Activated gamma-delta T cell (primary cell): ENCODE measurements at regions not wholly inside any gene's neighbourhood (a gene's known extent, or its start where the extent isn't known, plus 50 kb on each side); places are given as distances from the start of the nearest gene placed in this dataset.
A peak's percentile ranks its signal among the peaks of the same experiment; 100 is the strongest.
"Not testable (repeated sequence)": the region's sequence is repeated elsewhere in the genome, so short reads cannot be mapped to it uniquely, and the experiment has no call there.

Experiments
- DNase-seq: peaks from one replicate; lab custom pipeline; 2025; lab: John Stamatoyannopoulos, UW

DNA sequence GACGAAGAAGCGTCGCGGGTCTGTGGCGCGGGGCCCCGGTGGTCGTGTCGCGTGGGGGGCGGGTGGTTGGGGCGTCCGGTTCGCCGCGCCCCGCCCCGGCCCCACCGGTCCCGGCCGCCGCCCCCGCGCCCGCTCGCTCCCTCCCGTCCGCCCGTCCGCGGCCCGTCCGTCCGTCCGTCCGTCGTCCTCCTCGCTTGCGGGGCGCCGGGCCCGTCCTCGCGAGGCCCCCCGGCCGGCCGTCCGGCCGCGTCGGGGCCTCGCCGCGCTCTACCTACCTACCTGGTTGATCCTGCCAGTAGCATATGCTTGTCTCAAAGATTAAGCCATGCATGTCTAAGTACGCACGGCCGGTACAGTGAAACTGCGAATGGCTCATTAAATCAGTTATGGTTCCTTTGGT lies 1533.5 kb upstream of the TPTE start:
- DNase-seq = not testable (repeated sequence)

- no peak for DNase-seq
These were observed 1532.7 kb upstream of the TPTE start for GRCh38 chr21:8988696-8989095.

DNA sequence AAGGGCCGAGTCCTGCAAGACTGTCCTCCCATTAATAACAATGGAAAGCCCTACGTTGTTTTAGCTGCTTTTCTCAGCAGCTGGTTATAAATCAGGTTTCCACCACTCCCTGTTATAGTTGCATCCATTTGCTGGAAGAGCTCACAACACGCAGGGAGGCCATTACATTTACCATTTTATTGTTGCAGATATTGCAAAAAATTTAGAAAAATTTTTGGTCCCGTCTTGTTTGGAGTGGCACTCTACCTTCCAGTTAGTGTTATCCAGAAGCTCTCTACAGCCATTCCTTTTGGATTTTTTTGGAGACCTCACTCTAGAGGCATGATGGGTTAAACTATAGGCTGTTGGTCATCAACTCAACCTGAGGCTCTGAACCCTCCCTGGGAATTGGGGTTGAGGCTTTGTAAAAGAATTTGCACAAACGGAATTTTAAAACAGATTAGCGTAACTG lies 1532.1 kb upstream of the TPTE start:
- DNase-seq = no peak

- peak; percentile 3 for DNase-seq
These were observed 1531.6 kb upstream of the TPTE start for GRCh38 chr21:8989721-8990325.

DNA sequence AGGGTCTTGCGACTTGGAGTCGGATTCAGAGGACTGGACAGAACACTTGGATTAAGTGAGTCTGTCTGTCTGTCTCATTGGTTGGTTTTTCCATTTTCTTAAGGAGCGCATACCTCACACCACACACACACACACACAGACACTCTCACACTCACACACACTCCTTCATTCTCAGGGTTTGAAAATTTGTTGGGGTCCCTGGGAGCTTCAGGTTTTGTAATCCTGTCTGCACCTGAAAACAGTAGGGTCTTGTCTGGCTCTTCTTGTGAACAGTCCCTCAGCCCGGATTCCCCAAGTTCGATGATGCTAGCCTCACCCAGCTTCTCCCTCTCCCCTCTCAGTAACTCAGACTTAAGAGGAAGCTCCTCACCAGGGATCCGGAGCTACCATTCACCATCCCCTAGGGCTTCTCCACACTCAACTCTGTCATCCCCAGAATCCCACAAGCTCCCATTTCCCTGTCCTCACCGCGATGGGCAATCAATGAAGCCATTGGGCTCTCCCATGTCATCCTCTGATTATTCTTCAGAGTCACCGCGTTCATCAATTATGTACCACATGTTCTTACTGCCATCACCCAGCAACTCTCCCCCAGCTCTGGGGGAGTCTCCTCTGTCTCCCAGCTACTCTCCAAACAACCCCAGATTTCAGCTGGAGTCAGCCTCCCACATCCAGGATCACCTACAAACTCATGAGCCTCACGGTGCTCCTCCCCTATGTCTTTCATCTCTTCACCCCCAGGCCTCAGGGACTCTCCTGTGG lies 1530.9 kb upstream of the TPTE start:
- DNase-seq = no peak

DNA sequence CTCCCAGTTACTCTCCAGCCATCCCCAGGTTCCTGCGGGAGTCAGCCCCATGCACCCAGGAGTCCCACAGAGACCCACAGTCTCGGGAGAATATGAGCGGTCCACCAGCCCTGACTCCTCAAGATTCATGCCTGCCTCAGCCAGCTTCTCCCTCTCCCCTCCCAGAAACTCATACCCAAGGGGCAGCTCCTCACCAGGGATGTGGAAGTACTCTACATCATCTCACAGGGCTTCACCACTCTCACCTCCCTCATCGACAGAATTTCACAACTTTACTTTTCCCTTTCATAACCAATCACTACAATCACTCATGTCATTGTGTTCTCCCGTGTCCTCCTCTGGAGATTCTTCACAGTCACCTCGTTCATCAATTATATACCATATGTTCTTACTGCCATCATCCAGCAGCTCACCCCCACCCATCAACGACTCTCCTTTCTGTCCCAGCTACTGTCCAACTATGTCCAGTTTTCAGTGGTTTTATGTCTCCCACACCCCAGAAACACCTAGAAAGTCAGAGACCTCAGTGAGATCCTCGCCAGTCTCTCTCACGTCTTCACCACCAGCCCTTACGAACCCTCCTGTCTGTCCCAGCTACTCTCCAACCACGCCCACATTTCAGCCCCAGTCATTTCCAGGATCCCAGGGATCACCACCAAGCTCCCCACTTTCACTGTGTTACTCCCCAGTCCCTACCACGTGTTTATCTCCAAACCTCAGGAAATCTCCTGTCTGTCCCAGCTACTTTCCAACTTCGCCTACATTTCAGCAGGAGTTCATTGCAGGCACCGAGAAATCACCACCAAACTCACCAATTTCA lies 1530.1 kb upstream of the TPTE start:
- DNase-seq = no peak

GRCh38 chr21:8991968-8992621 lies 1529.3 kb upstream of the TPTE start:
- DNase-seq = no peak

DNA sequence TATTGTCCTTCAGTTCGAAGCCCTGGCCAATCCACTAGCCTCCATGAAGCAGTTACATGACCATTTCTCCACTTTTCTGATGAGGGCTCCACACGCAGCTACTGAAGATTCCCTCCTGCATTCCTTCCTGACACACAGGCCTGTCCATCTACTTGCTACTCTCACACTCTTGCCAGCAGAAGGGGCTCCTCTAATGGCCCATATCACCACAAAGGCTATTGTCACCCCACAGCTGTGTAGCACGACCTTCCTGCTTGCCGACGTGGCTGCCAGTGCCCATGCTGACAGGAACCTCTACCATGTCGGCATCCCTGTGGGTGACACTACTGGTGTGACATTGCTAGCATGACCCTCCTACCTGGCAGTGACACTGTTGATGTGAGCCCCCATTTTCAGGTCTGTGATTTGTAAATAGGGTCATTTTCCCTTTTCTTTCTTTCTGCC lies 1528.6 kb upstream of the TPTE start:
- no peak for DNase-seq

- no peak for DNase-seq
These were observed 1528.0 kb upstream of the TPTE start for GRCh38 chr21:8993284-8993942.

DNA sequence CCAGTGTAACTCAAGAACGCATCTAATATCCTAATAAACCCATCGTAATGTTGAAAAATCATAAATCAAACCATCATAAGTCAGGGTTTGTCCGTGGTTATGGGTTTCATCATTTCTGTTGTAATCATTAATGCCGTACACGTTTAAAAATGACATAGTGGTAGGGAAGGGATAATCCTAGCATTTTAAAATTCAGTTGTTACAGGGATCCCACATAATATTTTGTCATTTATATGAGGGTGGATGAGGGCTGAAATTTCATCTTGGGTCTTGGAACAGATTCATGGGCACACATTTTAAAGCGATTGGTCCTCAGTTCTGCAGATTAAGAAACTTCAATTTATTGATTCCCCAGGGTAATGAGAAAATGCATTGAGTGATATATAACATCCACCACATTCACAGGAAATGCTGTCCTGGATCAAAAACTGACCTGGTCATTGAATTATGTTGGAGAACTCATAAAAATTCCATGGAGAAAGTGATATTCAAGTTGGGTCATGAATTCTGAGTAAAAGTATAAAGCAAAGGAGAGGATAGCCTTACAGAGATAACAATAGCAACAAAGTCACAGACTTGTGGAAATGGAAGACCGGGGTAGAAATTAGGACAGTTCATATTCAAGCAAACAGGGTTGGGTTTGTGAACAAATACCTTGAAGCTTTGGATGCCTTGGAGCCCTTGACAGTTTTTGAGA lies 1527.3 kb upstream of the TPTE start:
- DNase-seq = no peak

DNA sequence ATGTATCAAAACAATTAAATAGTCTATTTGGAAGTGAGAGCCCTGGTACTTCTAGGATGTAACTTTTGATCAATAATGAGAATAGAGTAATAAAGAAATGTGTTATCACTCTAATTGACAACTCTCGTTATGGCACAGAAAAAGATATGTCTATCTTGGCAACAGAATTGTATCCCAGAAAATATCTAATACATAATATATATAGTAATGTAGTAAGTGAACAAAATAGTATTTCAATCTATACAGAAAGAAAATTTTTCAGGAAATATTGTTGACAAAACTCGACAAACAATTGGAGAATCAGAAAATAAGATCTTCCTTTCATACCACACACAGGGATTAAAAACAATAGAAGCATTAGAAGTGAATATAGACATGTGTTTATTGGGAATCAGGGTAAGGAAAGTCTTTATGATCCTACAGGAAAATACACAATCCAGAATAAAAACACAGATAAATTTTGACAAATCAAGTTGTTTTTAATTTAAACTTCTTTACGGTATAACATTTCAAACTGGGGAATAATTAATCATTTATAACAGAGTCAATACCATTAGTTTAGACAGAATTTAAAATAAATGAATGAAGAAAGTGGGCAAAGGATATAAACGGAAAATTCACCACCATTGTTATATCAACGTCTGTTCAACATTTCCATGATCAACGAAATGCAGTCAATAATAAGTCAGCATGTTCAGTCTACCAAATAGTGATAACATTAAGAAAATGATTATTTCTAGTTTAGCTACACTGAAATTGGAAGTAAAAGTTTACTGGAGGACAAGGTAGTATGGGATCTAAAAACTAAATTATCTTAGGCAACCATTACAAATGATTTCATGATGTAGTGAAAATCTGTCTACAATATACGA lies 1526.5 kb upstream of the TPTE start:
- no peak for DNase-seq

DNA sequence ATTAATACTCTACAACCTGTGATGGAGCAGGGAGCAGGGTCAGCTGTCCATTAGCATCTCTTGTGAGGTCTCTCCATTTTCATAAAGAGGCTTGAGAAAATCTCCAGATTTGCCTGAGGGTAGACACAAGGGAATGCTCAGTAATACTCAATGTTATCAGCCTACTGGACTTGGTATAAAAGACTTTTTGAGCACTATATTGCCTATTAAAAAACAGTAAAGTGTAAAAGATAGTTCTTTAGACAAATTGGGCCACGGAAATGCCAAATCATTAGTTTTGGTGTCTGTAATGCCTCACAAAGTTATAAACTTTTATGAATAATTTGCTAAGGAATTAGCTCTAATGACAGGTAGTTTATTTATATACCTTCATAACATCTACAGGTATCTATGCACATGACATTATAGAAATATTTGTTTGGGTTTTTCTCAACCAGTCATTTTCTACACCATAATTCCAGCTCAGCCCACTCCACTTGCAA lies 1524.9 kb upstream of the TPTE start:
- not testable (repeated sequence) for DNase-seq

GRCh38 chr21:8997011-8997440 lies 1524.4 kb upstream of the TPTE start:
- DNase-seq = no peak

DNA sequence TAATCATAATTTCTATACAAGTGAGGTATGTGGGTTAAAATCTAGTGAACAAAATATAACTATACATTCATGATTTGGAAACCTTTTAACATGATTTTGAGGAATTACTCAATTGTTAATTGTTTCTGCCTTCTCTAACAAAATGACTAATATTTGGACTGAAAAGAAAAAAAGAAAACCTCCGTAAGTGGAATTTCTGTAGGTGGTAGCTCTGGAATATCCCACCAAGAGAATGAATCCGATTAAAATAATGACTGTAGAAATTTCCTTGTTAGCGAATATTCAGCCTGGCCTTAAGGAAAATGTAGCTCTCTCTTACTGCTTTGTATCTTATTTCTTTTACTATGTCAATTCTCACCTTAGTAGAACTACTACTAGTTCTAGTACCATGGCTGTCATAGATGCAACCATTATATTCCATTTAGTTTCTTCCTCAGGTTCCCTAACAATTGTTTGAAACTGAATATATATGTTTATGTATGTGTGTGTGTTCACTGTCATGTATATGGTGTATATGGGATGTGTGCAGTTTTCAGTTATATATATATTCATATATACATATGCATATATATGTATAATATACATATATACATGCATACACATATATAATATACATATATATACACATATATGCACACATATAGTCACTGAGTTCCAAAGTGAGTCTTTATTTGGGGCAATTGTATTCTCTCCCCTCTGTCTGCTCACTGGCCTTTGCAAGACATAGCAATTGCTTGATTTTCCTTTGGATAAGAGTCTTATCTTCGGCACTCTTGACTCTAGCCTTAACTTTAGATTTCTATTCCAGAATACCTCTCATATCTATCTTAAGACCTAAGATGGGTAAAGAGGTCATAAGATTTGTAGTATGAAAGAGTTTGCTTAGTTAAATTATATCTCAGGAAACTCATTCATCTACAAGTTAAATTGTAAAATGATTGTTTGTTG lies 1523.7 kb upstream of the TPTE start:
- DNase-seq = not testable (repeated sequence)

DNA sequence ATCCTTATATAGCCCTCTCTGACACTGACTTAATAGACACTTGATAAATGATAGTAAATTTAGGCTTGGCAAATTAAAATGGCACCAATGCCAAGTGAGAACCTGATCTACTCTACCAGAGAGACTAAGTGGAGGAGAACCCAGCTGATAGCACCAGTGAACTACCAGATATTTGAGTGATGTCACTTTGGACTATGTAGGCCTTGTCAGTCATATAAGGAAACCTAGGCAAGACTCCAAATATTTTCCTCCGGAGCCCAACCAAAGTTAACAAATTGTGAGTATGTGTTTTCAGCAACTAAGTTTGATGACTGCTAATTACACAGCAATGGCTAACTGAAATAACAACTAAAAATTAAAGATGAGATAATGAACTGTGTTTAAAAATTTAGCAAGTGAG lies 1522.9 kb upstream of the TPTE start:
- DNase-seq = not testable (repeated sequence)

- no peak for DNase-seq
These were observed 1522.3 kb upstream of the TPTE start for GRCh38 chr21:8998946-8999681.

- not testable (repeated sequence) for DNase-seq
These were observed 1521.3 kb upstream of the TPTE start for GRCh38 chr21:9000132-9000531.

- DNase-seq = not testable (repeated sequence)
These were observed 1520.7 kb upstream of the TPTE start for GRCh38 chr21:9000671-9001070.
